ENCODE measurements at regions not wholly inside any gene's neighbourhood (a gene's known extent, or its start where the extent isn't known, plus 50 kb on each side); places are given as distances from the start of the nearest gene placed in this dataset.

DNA sequence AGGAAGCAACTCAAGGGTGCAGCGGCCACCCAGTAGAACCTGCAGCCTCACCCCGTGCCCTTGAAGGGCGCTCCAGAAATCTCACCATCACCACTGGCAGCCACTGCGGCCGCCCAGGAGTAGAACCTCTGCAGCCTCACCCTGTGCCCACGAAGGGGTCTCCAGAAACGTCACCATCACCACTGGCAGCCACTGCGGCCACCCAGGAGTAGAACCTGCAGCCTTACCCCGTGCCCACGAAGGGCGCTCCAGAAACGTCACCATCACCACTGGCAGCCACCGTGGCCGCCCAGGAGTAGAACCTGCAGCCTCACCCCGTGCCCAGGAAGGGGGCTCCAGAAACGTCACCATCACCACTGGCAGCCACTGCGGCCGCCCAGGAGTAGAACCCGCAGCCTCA, 336.0 kb downstream of the TEX29 start:
- H3K4me3 ChIP-seq (replicated peaks in 1 of 4; ENCODE audit: control extremely low read depth in 1 of 4, insufficient read depth in 1 of 4, low read depth in 3 of 4, low read length in 4 of 4): no peak overlapping the region
- no peaks in the 10 kb centered on the region for H3K9me3 ChIP-seq (ENCODE audit: control insufficient read depth, insufficient read depth, low read depth, low read length)
- H3K27ac ChIP-seq (ENCODE audit: insufficient read depth, low read length): no peak overlapping the region
- no peak overlapping the region for H3K4me2 ChIP-seq (ENCODE audit: extremely low read depth, insufficient read depth, low read length)
- TF ChIP-seq, protein P1, sequence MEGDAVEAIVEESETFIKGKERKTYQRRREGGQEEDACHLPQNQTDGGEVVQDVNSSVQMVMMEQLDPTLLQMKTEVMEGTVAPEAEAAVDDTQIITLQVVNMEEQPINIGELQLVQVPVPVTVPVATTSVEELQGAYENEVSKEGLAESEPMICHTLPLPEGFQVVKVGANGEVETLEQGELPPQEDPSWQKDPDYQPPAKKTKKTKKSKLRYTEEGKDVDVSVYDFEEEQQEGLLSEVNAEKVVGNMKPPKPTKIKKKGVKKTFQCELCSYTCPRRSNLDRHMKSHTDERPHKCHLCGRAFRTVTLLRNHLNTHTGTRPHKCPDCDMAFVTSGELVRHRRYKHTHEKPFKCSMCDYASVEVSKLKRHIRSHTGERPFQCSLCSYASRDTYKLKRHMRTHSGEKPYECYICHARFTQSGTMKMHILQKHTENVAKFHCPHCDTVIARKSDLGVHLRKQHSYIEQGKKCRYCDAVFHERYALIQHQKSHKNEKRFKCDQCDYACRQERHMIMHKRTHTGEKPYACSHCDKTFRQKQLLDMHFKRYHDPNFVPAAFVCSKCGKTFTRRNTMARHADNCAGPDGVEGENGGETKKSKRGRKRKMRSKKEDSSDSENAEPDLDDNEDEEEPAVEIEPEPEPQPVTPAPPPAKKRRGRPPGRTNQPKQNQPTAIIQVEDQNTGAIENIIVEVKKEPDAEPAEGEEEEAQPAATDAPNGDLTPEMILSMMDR (conservative IDR thresholded peaks at IDR 0.05 in 1 of 2, IDR thresholded peaks at IDR 0.05 in 1 of 2; ENCODE audit: low read depth in 1 of 2, low read length in 2 of 2): no peak
- no peak for TF ChIP-seq EZH2 (IDR thresholded peaks at IDR 0.05; ENCODE audit: low read length, missing control alignments)
- H3K4me1 ChIP-seq (ENCODE audit: control insufficient read depth, extremely low read depth, insufficient read depth, low read length): no peaks in the 10 kb centered on the region
- no peak overlapping the region for H2AFZ ChIP-seq (ENCODE audit: low read length)
- no peak overlapping the region for H3K9ac ChIP-seq (ENCODE audit: insufficient read depth, low read length)
- no peaks in the 10 kb centered on the region for H3K79me2 ChIP-seq (ENCODE audit: control insufficient read depth, insufficient read depth, low read length)
- no peak for DNase-seq (ENCODE audit: low read depth in 2 of 2)
- no peaks in the 10 kb centered on the region for H3K27me3 ChIP-seq (ENCODE audit: control insufficient read depth, insufficient read depth, low read length)
- no peaks in the 10 kb centered on the region for H4K20me1 ChIP-seq (ENCODE audit: control insufficient read depth, extremely low read depth, insufficient read depth, low read length)
- H3K36me3 ChIP-seq (ENCODE audit: control insufficient read depth, insufficient read depth, low read length): no peaks in the 10 kb centered on the region

DNA sequence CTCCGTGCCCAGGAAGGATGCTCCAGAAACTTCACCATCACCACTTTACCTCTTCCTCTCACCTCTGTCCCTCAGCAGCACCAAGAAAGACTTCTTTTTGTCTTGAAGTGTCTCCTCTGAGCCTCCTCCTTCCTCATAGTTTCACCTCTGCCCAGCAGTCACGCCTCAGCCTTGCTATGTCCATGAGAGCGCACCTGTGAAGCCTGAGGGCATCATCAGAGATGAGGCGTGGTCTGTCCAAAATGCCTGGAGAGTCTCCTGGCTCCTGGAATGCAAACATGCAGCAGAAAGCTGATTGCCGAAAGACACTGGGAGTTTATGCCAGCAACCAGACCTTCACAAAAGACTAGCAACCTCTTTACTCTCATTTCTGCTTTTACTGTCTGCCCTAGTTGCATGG, 336.6 kb downstream of the TEX29 start:
- no peak overlapping the region for H3K27ac ChIP-seq (ENCODE audit: insufficient read depth, low read length)
- no peak overlapping the region for H3K9ac ChIP-seq (ENCODE audit: insufficient read depth, low read length)
- H3K4me1 ChIP-seq (ENCODE audit: control insufficient read depth, extremely low read depth, insufficient read depth, low read length): no peaks in the 10 kb centered on the region
- no peaks in the 10 kb centered on the region for H4K20me1 ChIP-seq (ENCODE audit: control insufficient read depth, extremely low read depth, insufficient read depth, low read length)
- TF ChIP-seq, protein P1 (conservative IDR thresholded peaks at IDR 0.05 in 1 of 2, IDR thresholded peaks at IDR 0.05 in 1 of 2; ENCODE audit: low read depth in 1 of 2, low read length in 2 of 2): no peak
- TF ChIP-seq EZH2 (IDR thresholded peaks at IDR 0.05; ENCODE audit: low read length, missing control alignments): no peak
- no peaks in the 10 kb centered on the region for H3K79me2 ChIP-seq (ENCODE audit: control insufficient read depth, insufficient read depth, low read length)
- no peak overlapping the region for H3K4me3 ChIP-seq (replicated peaks in 1 of 4; ENCODE audit: control extremely low read depth in 1 of 4, insufficient read depth in 1 of 4, low read depth in 3 of 4, low read length in 4 of 4)
- H3K36me3 ChIP-seq (ENCODE audit: control insufficient read depth, insufficient read depth, low read length): no peaks in the 10 kb centered on the region
- H3K4me2 ChIP-seq (ENCODE audit: extremely low read depth, insufficient read depth, low read length): no peak overlapping the region
- H3K9me3 ChIP-seq (ENCODE audit: control insufficient read depth, insufficient read depth, low read depth, low read length): no peaks in the 10 kb centered on the region
- H2AFZ ChIP-seq (ENCODE audit: low read length): no peak overlapping the region
- no peaks in the 10 kb centered on the region for H3K27me3 ChIP-seq (ENCODE audit: control insufficient read depth, insufficient read depth, low read length)
- DNase-seq (ENCODE audit: low read depth in 2 of 2): no peak

DNA sequence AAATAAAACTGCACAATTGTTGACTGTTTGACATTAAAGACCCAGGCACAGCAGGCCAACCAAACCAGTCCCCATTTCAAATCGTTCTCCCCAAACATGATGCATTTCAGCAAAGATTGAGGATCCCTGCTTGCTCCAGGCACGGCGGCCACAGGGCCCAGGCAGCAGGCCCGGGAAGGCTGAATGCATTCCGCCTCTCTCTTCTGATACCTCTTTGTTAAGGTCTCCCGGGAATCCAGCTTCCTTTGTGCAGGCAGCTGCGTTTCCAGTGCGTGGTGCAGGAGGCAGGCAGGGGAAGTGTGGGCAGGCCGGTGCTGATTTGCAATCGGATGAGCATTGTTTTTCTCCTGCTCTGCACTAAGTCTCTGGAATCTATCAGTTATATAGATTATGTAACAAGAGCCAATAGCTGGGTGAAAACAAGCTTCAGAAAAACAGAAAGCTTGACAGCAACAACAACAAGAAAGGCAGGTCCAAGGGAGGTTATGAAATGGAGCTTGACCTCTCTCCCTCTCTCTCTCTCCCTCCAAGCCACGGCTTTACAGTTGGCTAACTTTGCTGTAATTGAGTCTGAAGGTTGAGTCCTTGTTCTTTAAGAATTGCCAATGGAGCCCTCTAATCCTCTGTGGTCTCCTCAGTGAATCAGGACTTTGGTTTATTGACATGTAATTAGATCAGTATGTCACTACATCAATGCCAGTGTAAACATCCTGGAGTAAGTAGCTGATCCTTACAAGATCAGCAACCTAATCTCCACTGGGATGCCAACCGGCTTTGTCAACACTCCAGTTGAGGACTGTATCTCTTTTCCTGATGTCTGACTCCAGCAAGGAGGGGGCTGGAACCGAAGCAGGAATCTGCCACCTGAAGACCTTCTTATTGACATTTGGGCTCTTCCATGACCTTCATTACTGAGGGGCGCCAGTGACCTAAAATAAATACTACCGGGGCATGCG, 338.0 kb downstream of the TEX29 start:
- Histone ChIP-seq H3K36me3 (ENCODE audit: control insufficient read depth, insufficient read depth, low read length) (no peaks in the 10 kb centered on the region), H3K79me2 (ENCODE audit: control insufficient read depth, insufficient read depth, low read length) (no peaks in the 10 kb centered on the region), H3K4me2 (ENCODE audit: extremely low read depth, insufficient read depth, low read length) (no peak overlapping the region), H3K27ac (ENCODE audit: insufficient read depth, low read length) (no peak overlapping the region), H3K4me1 (ENCODE audit: control insufficient read depth, extremely low read depth, insufficient read depth, low read length) (no peaks in the 10 kb centered on the region), H4K20me1 (ENCODE audit: control insufficient read depth, extremely low read depth, insufficient read depth, low read length) (no peaks in the 10 kb centered on the region), H3K4me3 (replicated peaks in 1 of 4; ENCODE audit: control extremely low read depth in 1 of 4, insufficient read depth in 1 of 4, low read depth in 3 of 4, low read length in 4 of 4) (no peak overlapping the region), H3K9me3 (ENCODE audit: control insufficient read depth, insufficient read depth, low read depth, low read length) (no peaks in the 10 kb centered on the region), H2AFZ (ENCODE audit: low read length) (no peak overlapping the region), H3K27me3 (ENCODE audit: control insufficient read depth, insufficient read depth, low read length) (no peaks in the 10 kb centered on the region), H3K9ac (ENCODE audit: insufficient read depth, low read length) (no peak overlapping the region)
- TF ChIP-seq, protein P1 (conservative IDR thresholded peaks at IDR 0.05 in 1 of 2, IDR thresholded peaks at IDR 0.05 in 1 of 2; ENCODE audit: low read depth in 1 of 2, low read length in 2 of 2): no peak
- no peak for TF ChIP-seq EZH2 (IDR thresholded peaks at IDR 0.05; ENCODE audit: low read length, missing control alignments)
- no peak for DNase-seq (ENCODE audit: low read depth in 2 of 2)
